HepG2 (cell line): ENCODE measurements at regions not wholly inside any gene's neighbourhood (a gene's known extent, or its start where the extent isn't known, plus 50 kb on each side); places are given as distances from the start of the nearest gene placed in this dataset.

Source experiments
- CCDC6 ChIP-seq: sonication (generic); formaldehyde crosslinking; IDR thresholded peaks from 2 replicates; pipeline ENCODE4 v1.8.1; 2022; ENCODE audit warnings: mild to moderate bottlenecking, missing genetic modification reagents, moderate library complexity
- DDIT3 ChIP-seq: sonication (generic); formaldehyde crosslinking; IDR thresholded peaks from 2 replicates; pipeline ENCODE4 v1.4.0; 2020; ENCODE audit warnings: mild to moderate bottlenecking, missing genetic modification reagents
- ELF3 ChIP-seq: IDR thresholded peaks from 2 replicates; pipeline ENCODE4 v1.6.1; 2016; ENCODE audit warnings: missing genetic modification reagents, missing compliant biosample characterization
- PREB ChIP-seq: sonication (generic); formaldehyde crosslinking; IDR thresholded peaks from 2 replicates; pipeline ENCODE4 v1.4.0; 2020; ENCODE audit warnings: missing genetic modification reagents
- SMAD3 ChIP-seq: sonication (generic); formaldehyde crosslinking; IDR thresholded peaks from 2 replicates; pipeline ENCODE4 v1.4.0; 2020; ENCODE audit warnings: missing genetic modification reagents
- SMAD9 ChIP-seq: sonication (generic); formaldehyde crosslinking; IDR thresholded peaks from 2 replicates; pipeline ENCODE4 v1.5.1; 2020; ENCODE audit warnings: mild to moderate bottlenecking, missing genetic modification reagents
- TAF1 ChIP-seq: sonication (generic); formaldehyde crosslinking; IDR thresholded peaks from 2 replicates; pipeline ENCODE4 v1.4.0; 2020; ENCODE audit warnings: missing genetic modification reagents
- THAP8 ChIP-seq: sonication (generic); formaldehyde crosslinking; IDR thresholded peaks from 2 replicates; pipeline ENCODE4 v1.5.1; 2020; ENCODE audit warnings: missing genetic modification reagents, mild to moderate bottlenecking, borderline replicate concordance
- ZBTB44 ChIP-seq: sonication (generic); formaldehyde crosslinking; IDR thresholded peaks from 2 replicates; pipeline ENCODE4 v1.4.0; 2020; ENCODE audit warnings: missing genetic modification reagents
- ZNF501 ChIP-seq: sonication (generic); formaldehyde crosslinking; IDR thresholded peaks from 2 replicates; pipeline ENCODE4 v1.5.1; 2020; ENCODE audit warnings: mild to moderate bottlenecking, moderate library complexity, missing genetic modification reagents
- ZNF609 ChIP-seq: sonication (generic); formaldehyde crosslinking; IDR thresholded peaks from 2 replicates; pipeline ENCODE4 v1.4.0; 2020; ENCODE audit warnings: mild to moderate bottlenecking, missing genetic modification reagents, borderline replicate concordance

GRCh38 chr21:21897275-21897883, 899.2 kb downstream of the NCAM2 start (continued):
- TF ChIP-seq PREB = no peak
- no peak for TF ChIP-seq TAF1 (CRISPR knock-in tag)
- no peak for TF ChIP-seq ZNF501 (CRISPR knock-in tag)
- no peak for TF ChIP-seq CCDC6 (CRISPR knock-in tag)
- TF ChIP-seq SMAD3 (CRISPR knock-in tag) = no peak
- TF ChIP-seq THAP8 (CRISPR knock-in tag) = no peak
- no peak for TF ChIP-seq ZNF609 (CRISPR knock-in tag)
- TF ChIP-seq ZBTB44 = no peak
- no peak for TF ChIP-seq ELF3
- TF ChIP-seq SMAD9 = no peak
- no peak for TF ChIP-seq DDIT3
- TF ChIP-seq, all 625 proteins: peak for 0
